HG02623 (cell line): ENCODE measurements at regions not wholly inside any gene's neighbourhood (a gene's known extent, or its start where the extent isn't known, plus 50 kb on each side); places are given as distances from the start of the nearest gene placed in this dataset.

Source experiments
- ATAC-seq: cut with Tn5 transposase; IDR thresholded peaks from one replicate; pipeline ENCODE4 v1.9.1; 2021; ENCODE audit warnings: moderate library complexity; ENCODE audit not compliant: unreplicated experiment

- no peak for ATAC-seq
Measured at GRCh38 chr7:84258628-84259027, 64.0 kb upstream of the SEMA3A start.

GRCh38 chr7:84256571-84256971, 62.0 kb upstream of the SEMA3A start:
- ATAC-seq = no peak

- no peak for ATAC-seq
Measured at GRCh38 chr7:84251277-84251781, 56.7 kb upstream of the SEMA3A start.

GRCh38 chr7:84250452-84250851, 55.9 kb upstream of the SEMA3A start:
- no peak for ATAC-seq

- no peak for ATAC-seq
Measured at GRCh38 chr7:84249656-84250055, 55.1 kb upstream of the SEMA3A start.

GRCh38 chr7:84248843-84249242, 54.3 kb upstream of the SEMA3A start:
- no peak for ATAC-seq

- no peak for ATAC-seq
Measured at GRCh38 chr7:84248267-84248666, 53.7 kb upstream of the SEMA3A start.

- ATAC-seq = no peak
Measured at GRCh38 chr7:84247591-84247990, 53.0 kb upstream of the SEMA3A start.

- ATAC-seq = no peak
Measured at GRCh38 chr7:84245835-84246234, 51.2 kb upstream of the SEMA3A start.
